22Rv1 (cell line): ENCODE measurements at regions not wholly inside any gene's neighbourhood (a gene's known extent, or its start where the extent isn't known, plus 50 kb on each side); places are given as distances from the start of the nearest gene placed in this dataset.

Experiments used
- H3K27ac ChIP-seq: fragments of 450-650 bp; 2 replicates; pipeline ENCODE4 v1.5.1; 2017
- CTCF ChIP-seq: fragments of 450-650 bp; IDR thresholded peaks from 2 replicates; pipeline ENCODE4 v1.5.1; 2017; ENCODE audit warnings: mild to moderate bottlenecking
- ZFX ChIP-seq: fragments of 450-650 bp; IDR thresholded peaks from 2 replicates; pipeline ENCODE4 v1.6.1; 2017; ENCODE audit warnings: antibody characterized with exemption, borderline replicate concordance

- no peak overlapping the region for H3K27ac ChIP-seq
- no peak for TF ChIP-seq ZFX
- no peak for TF ChIP-seq CTCF
These were observed 66.4 kb upstream of the OTOGL start for GRCh38 chr12:80032946-80033345.

GRCh38 chr12:80031229-80031628, 68.1 kb upstream of the OTOGL start:
- peak overlapping the region; percentile 73 for H3K27ac ChIP-seq
- TF ChIP-seq CTCF (no peak), ZFX (no peak)

GRCh38 chr12:80025638-80026037, 73.7 kb upstream of the OTOGL start:
- TF ChIP-seq CTCF (no peak), ZFX (no peak)
- no peak overlapping the region for H3K27ac ChIP-seq

- no peak overlapping the region for H3K27ac ChIP-seq
These were observed 79.6 kb upstream of the OTOGL start for GRCh38 chr12:80019691-80020090.

GRCh38 chr12:80018119-80018518, 81.2 kb upstream of the OTOGL start:
- no peak for TF ChIP-seq CTCF
- no peak for TF ChIP-seq ZFX
- no peak overlapping the region for H3K27ac ChIP-seq

More at GRCh38 chr12:80019691-80020090, 79.6 kb upstream of the OTOGL start:
- no peak for TF ChIP-seq CTCF
- TF ChIP-seq ZFX: no peak

- H3K27ac ChIP-seq: no peak overlapping the region
- TF ChIP-seq ZFX (no peak), CTCF (no peak)
These were observed 82.0 kb upstream of the OTOGL start for GRCh38 chr12:80017261-80017870.

GRCh38 chr12:80016684-80017083, 81.8 kb upstream of the PPP1R12A start:
- TF ChIP-seq CTCF (no peak), ZFX (no peak)
- H3K27ac ChIP-seq: no peak overlapping the region
